Uterus (tissue), 3 donors: ENCODE measurements at regions not wholly inside any gene's neighbourhood (a gene's known extent, or its start where the extent isn't known, plus 50 kb on each side); places are given as distances from the start of the nearest gene placed in this dataset.

Experiments used
- DNase-seq, 2 donors: peaks; one replicate each; pipeline ENCODE4 v3.0.0-alpha.2; 2019 to 2020
- H3K27ac ChIP-seq, 2 donors: fragments of 200-600 bp; sonication (generic); 1 replicate in 1 of 2; 2 replicates in 1 of 2; pipeline ENCODE4 v1.5.1; 2016 to 2018
- H3K27me3 ChIP-seq, 2 donors: fragments of 200-600 bp; sonication (generic); one replicate each; pipeline ENCODE4 v1.5.1; 2018 to 2019; ENCODE audit warnings: control low read depth in 1 of 2
- H3K36me3 ChIP-seq, 2 donors: fragments of 200-600 bp; sonication (generic); one replicate each; pipeline ENCODE4 v1.5.1; 2019; ENCODE audit warnings: control low read depth in 1 of 2
- H3K4me1 ChIP-seq, 2 donors: fragments of 200-600 bp; sonication (generic); one replicate each; pipeline ENCODE4 v1.5.1; 2018 to 2019; ENCODE audit warnings: control low read depth in 1 of 2
- H3K4me3 ChIP-seq, 2 donors: fragments of 200-600 bp; sonication (generic); 1 replicate in 1 of 2; 2 replicates in 1 of 2; pipeline ENCODE4 v1.5.1; 2018 to 2019; ENCODE audit warnings: mild to moderate bottlenecking in 1 of 2
- H3K9me3 ChIP-seq, 2 donors: fragments of 200-600 bp; sonication (generic); one replicate each; pipeline ENCODE4 v1.5.1; 2019; ENCODE audit warnings: control low read depth in 1 of 2
- POLR2A ChIP-seq, 2 donors: fragments of 450-650 bp; IDR thresholded peaks; one replicate each; pipeline ENCODE4 v1.6.1; 2016; ENCODE audit warnings: antibody characterized with exemption in 2 of 2, mild to moderate bottlenecking in 1 of 2, moderate library complexity in 1 of 2
- intact Hi-C: fragments of 100-400 bp; cut with DNase I; formaldehyde crosslinking; loops from one replicate; pipeline ENCODE4 v1.15.1; 2023; ENCODE audit warnings: low total_unique reads
- TF ChIP-seq, protein P1 (sequence below), 4 experiments: fragments of 200-600 bp in 2 of 4; fragments of 450-650 bp in 2 of 4; sonication (generic) in 2 of 4; IDR thresholded peaks; one replicate each; pipeline ENCODE4 v1.5.1; 2016 to 2019; ENCODE audit warnings: antibody characterized with exemption in 4 of 4, mild to moderate bottlenecking in 2 of 4, moderate library complexity in 1 of 4
- donor health status: DM: yes; HTN: yes; CAD: no.

DNA sequence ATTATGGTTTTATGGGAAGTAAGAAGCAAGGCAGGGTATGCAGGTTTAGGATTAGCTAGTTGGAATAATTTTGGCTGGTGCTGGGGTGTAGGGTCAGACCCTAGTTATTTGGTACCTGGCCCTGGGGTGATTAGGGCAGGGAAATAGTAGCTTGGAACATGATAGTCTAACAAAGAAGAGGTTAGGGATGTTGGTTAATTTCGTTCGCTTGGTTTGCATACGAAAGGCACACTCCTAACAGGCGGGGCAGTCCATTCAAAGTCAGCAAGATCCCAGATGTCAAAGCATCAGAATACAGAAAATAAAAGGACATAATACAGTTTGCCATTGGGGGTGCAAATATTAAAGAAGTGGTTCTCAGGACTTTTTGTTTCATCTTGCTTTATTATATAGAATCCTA lies 55.7 kb upstream of the ITPRID1 start:
- DNase-seq = no peak
- Histone ChIP-seq H3K36me3 (no peaks in the 10 kb centered on the region), H3K27me3 (no peaks in the 10 kb centered on the region), H3K4me1 (no peaks in the 10 kb centered on the region), H3K4me3 (no peak overlapping the region), H3K9me3 (no peaks in the 10 kb centered on the region), H3K27ac (no peak overlapping the region)
- no peak for TF ChIP-seq POLR2A (IDR thresholded peaks at IDR 0.05)
- TF ChIP-seq, protein P1, sequence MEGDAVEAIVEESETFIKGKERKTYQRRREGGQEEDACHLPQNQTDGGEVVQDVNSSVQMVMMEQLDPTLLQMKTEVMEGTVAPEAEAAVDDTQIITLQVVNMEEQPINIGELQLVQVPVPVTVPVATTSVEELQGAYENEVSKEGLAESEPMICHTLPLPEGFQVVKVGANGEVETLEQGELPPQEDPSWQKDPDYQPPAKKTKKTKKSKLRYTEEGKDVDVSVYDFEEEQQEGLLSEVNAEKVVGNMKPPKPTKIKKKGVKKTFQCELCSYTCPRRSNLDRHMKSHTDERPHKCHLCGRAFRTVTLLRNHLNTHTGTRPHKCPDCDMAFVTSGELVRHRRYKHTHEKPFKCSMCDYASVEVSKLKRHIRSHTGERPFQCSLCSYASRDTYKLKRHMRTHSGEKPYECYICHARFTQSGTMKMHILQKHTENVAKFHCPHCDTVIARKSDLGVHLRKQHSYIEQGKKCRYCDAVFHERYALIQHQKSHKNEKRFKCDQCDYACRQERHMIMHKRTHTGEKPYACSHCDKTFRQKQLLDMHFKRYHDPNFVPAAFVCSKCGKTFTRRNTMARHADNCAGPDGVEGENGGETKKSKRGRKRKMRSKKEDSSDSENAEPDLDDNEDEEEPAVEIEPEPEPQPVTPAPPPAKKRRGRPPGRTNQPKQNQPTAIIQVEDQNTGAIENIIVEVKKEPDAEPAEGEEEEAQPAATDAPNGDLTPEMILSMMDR (IDR thresholded peaks at IDR 0.05) = no peak
- intact Hi-C loops = no loop called here

DNA sequence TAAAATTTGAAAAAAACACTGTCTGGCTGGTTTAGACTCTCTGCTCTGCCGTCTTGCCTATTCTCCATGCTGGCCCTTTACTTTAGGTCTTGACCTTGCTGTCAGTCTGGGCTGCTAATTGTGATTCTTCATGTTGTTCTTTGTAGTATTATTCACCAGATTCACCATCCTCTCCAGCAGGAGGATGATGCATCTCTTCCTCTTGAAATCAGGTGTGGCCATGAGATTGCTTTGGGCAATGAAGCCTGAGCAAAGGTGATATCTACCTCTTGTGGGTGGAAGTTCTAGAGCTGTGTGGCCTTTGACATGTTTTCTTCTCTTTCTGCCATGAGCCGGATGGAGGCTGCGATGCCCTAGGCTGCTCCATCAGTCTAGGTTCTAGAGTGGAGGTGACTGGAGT lies 51.3 kb upstream of the ITPRID1 start:
- no peak for DNase-seq
- no peak for TF ChIP-seq POLR2A (IDR thresholded peaks at IDR 0.05)
- TF ChIP-seq, protein P1 (IDR thresholded peaks at IDR 0.05) = no peak
- Histone ChIP-seq H3K36me3 (no peaks in the 10 kb centered on the region), H3K9me3 (no peaks in the 10 kb centered on the region), H3K4me1 (no peaks in the 10 kb centered on the region), H3K27ac (no peak overlapping the region), H3K27me3 (no peaks in the 10 kb centered on the region), H3K4me3 (no peak overlapping the region)
- intact Hi-C loops = no loop called here
